HepG2 (cell line): ENCODE measurements at regions not wholly inside any gene's neighbourhood (a gene's known extent, or its start where the extent isn't known, plus 50 kb on each side); places are given as distances from the start of the nearest gene placed in this dataset.

Source experiments
- ATAC-seq: fragments of 200-7000 bp; cut with Tn5 transposase; 3 replicates; pipeline ENCODE4 v1.9.1; 2020; ENCODE audit warnings: mild to moderate bottlenecking, moderate library complexity
- BruUV-seq: library from RNA; stranded (reverse); fragments of 400-500 nt; replicated peaks from 2 replicates; lab custom pipeline; 2021; lab: Mats Ljungman, UMichigan
- CTCF ChIA-PET: fragments of 300-600 bp; formaldehyde crosslinking; extraction: SDS; loops from one replicate; lab custom pipeline; 2021; ENCODE audit warnings: low total read pairs, inconsistent platforms, low intra/inter-chr PET ratio; lab: Yijun Ruan, JAX
- POLR2A ChIA-PET: fragments of 350-600 bp; sonication (Branson Sonifier 250); formaldehyde crosslinking; loops from one replicate; lab custom pipeline; 2020; ENCODE audit warnings: antibody characterized with exemption, inconsistent platforms; lab: Yijun Ruan, JAX
- DNase-seq: peaks from one replicate; pipeline ENCODE4 v3.0.0-alpha.2; 2015; ENCODE audit warnings: low spot score
- FAIRE-seq: peaks from 3 replicates; lab custom pipeline; 2011; peaks lifted over from hg19 to GRCh38; lab: Jason Lieb, UNC
- H2AFZ ChIP-seq: one replicate; pipeline ENCODE4 v1.6.1; 2011; ENCODE audit warnings: low read length, inconsistent platforms
- H3K27ac ChIP-seq: fragments of 300-600 bp; 3 replicates; pipeline ENCODE4 v1.8.0; 2011; ENCODE audit warnings: mixed run types, mild to moderate bottlenecking, mixed read lengths, low read length, inconsistent platforms; ENCODE audit not compliant: insufficient read depth; ENCODE audit errors: extremely low read length
- H3K27me3 ChIP-seq, 2 experiments: fragments of 200-600 bp in 1 of 2; 2 replicates in 1 of 2; 3 replicates in 1 of 2; pipeline versions ENCODE4 v1.6.0 to v1.8.0; 2011; ENCODE audit warnings: low read length in 2 of 2, mild to moderate bottlenecking in 2 of 2, moderate library complexity in 2 of 2, inconsistent platforms in 1 of 2; ENCODE audit not compliant: insufficient read depth in 2 of 2, control insufficient read depth in 1 of 2
- H3K36me3 ChIP-seq, 2 experiments: fragments of 200-600 bp in 1 of 2; replicated peaks in 1 of 2; 2 replicates in 1 of 2; 3 replicates in 1 of 2; pipeline versions ENCODE4 v1.5.1 to v1.8.0; 2011; ENCODE audit warnings: low read length in 2 of 2, inconsistent platforms in 1 of 2; ENCODE audit not compliant: insufficient read depth in 2 of 2, control insufficient read depth in 1 of 2
- H3K4me1 ChIP-seq: 2 replicates; pipeline ENCODE4 v1.5.1; 2012; ENCODE audit warnings: low read length, inconsistent platforms; ENCODE audit not compliant: insufficient read depth
- H3K4me2 ChIP-seq: 2 replicates; pipeline ENCODE4 v1.6.0; 2011; ENCODE audit warnings: low read depth, low read length, inconsistent platforms
- H3K4me3 ChIP-seq, 3 experiments: fragments of 200-600 bp in 1 of 3; sonication (generic), shearing (Covaris generic) in 1 of 3; replicated peaks in 1 of 3; 2 replicates each; pipeline ENCODE4 v1.5.1; 2011 to 2016; ENCODE audit warnings: low read length in 3 of 3, inconsistent platforms in 2 of 3, low read depth in 2 of 3, mild to moderate bottlenecking in 2 of 3, control low read depth in 1 of 3, mixed read lengths in 1 of 3; ENCODE audit not compliant: insufficient read depth in 1 of 3
- H3K79me2 ChIP-seq: one replicate; pipeline ENCODE4 v1.6.1; 2011; ENCODE audit warnings: low read length, inconsistent platforms; ENCODE audit not compliant: insufficient read depth
- H3K9ac ChIP-seq: 2 replicates; pipeline ENCODE4 v1.6.0; 2011; ENCODE audit warnings: mild to moderate bottlenecking, low read depth, low read length, inconsistent platforms; ENCODE audit not compliant: insufficient read depth
- H3K9me3 ChIP-seq: 2 replicates; pipeline ENCODE4 v1.5.1; 2012; ENCODE audit warnings: mild to moderate bottlenecking, low read length
- H4K20me1 ChIP-seq: 2 replicates; pipeline ENCODE4 v1.6.0; 2011; ENCODE audit warnings: inconsistent platforms, mild to moderate bottlenecking, low read length, moderate library complexity; ENCODE audit not compliant: insufficient read depth
- LCORL ChIP-seq, 2 experiments: fragments of 450-650 bp in 1 of 2; sonication (generic) in 1 of 2; formaldehyde crosslinking in 1 of 2; IDR thresholded peaks; 2 replicates each; pipeline versions ENCODE4 v1.5.0 to v1.6.1; 2017 to 2020; ENCODE audit warnings: antibody characterized with exemption in 1 of 2, missing genetic modification reagents in 1 of 2
- NBN ChIP-seq: fragments of 450-650 bp; conservative IDR thresholded peaks from 2 replicates; pipeline ENCODE4 v1.6.1; 2017
- ZSCAN21 ChIP-seq: sonication (generic); formaldehyde crosslinking; IDR thresholded peaks from 2 replicates; pipeline ENCODE4 v1.8.0; 2022; ENCODE audit warnings: mild to moderate bottlenecking, missing genetic modification reagents, moderate library complexity, borderline replicate concordance
- WGBS: methylation state at CpG from one replicate; pipeline ENCODE4 v1.1.6; 2017; ENCODE audit warnings: low lambda C conversion rate; 5-methylcytosine and 5-hydroxymethylcytosine counted together
- in situ Hi-C: cut with HindIII; loops from 2 replicates; pipeline ENCODE4 v1.10.0; 2017; ENCODE audit warnings: low pct_unique_long_range_greater_than_20kb; ENCODE audit not compliant: extremely low pct_ligation_motif_present
- intact Hi-C: fragments of 100-400 bp; cut with micrococcal nuclease; formaldehyde crosslinking; loops from one replicate; pipeline ENCODE4 v1.10.0; 2022; ENCODE audit not compliant: unreplicated experiment
- TF ChIP-seq, protein P1 (sequence below): sonication (generic); formaldehyde crosslinking; IDR thresholded peaks from 2 replicates; pipeline ENCODE4 v1.5.0; 2020; ENCODE audit warnings: mild to moderate bottlenecking, missing genetic modification reagents

GRCh38 chr6:21967056-21967974, 329.5 kb downstream of the PRL start (continued):
- TF ChIP-seq LCORL (IDR thresholded peaks at IDR 0.05) (no peak), LCORL (CRISPR knock-in tag; IDR thresholded peaks at IDR 0.05) (no peak)
- TF ChIP-seq, all 625 proteins: peak for 0

DNA sequence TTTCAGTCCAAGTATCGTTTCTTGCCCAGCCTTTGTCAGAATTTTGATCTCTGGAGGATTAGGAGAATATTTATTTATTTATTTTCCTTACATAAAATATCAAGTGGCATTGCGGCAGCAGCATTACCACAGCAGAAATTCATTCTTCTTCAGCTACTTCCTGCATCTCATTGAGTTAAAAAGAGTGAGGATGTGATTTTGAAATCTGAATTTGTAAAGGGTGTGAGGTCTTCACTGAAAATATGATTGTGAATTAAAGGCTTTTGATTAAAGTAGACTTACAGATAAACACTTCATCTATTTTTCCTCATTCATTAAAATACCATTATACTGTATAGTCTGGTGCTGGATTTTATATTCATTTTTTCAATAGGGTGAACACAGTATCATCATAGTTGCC, 328.4 kb downstream of the PRL start:
- POLR2A ChIA-PET: no interaction called here

More for the DNA sequence above, 328.4 kb downstream of the PRL start:
- Histone ChIP-seq H3K4me1 (no peaks in the 10 kb centered on the region), H4K20me1 (no peaks in the 10 kb centered on the region), H3K9me3 (no peaks in the 10 kb centered on the region), H3K4me3 (no peak overlapping the region), H3K36me3 (no peaks in the 10 kb centered on the region), H3K4me2 (no peak overlapping the region), H3K27ac (no peak overlapping the region), H3K79me2 (no peaks in the 10 kb centered on the region), H2AFZ (no peak overlapping the region), H3K9ac (no peak overlapping the region), H3K27me3 (no peaks in the 10 kb centered on the region)
- 49% methylated on average over 2 of the region's 2 CpGs for WGBS
- BruUV-seq: no TSS peak
- in situ Hi-C loops: no loop called here
- TF ChIP-seq, protein P1, sequence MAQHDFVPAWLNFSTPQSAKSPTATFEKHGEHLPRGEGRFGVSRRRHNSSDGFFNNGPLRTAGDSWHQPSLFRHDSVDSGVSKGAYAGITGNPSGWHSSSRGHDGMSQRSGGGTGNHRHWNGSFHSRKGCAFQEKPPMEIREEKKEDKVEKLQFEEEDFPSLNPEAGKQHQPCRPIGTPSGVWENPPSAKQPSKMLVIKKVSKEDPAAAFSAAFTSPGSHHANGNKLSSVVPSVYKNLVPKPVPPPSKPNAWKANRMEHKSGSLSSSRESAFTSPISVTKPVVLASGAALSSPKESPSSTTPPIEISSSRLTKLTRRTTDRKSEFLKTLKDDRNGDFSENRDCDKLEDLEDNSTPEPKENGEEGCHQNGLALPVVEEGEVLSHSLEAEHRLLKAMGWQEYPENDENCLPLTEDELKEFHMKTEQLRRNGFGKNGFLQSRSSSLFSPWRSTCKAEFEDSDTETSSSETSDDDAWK (CRISPR knock-in tag): no peak
- no peak for TF ChIP-seq NBN
- no peak for TF ChIP-seq ZSCAN21
- FAIRE-seq (no peak), DNase-seq (no peak), ATAC-seq (no peak)
- CTCF ChIA-PET: no interaction called here
- intact Hi-C loops: no loop called here
